ENCODE measurements at regions not wholly inside any gene's neighbourhood (a gene's known extent, or its start where the extent isn't known, plus 50 kb on each side); places are given as distances from the start of the nearest gene placed in this dataset.

DNA sequence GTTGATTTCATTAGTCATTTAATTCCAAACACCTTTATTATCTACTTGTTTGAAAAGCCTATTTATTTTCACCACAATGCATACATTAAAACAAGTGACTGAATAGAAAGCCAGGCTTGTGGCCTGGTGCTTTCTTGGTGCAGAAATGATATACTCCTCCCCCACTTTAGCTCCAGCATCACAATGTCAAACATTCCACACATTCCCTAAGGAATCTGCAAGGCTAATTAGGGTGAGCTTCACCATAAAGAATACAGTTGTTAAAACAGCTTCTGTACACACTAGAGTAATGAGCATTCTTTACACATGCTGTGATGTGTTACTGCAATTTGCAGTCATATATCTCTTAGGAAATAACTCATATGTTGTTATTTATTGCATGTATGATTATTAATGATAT, 705.7 kb downstream of the CETN3 start:
- TF ChIP-seq SUZ12 (IDR thresholded peaks at IDR 0.05; ENCODE audit: extremely low read depth, insufficient read depth, insufficient read length) (no peak), YY1 (IDR thresholded peaks at IDR 0.05; ENCODE audit: insufficient read depth, insufficient read length) (no peak), ZNF274 (IDR thresholded peaks at IDR 0.05; ENCODE audit: low read depth, low read length) (no peak)
- Histone ChIP-seq H3K9ac (ENCODE audit: insufficient read length, low read depth) (no peak overlapping the region), H3K9me3 (ENCODE audit: insufficient read depth, low read length) (no peaks in the 10 kb centered on the region), H3K4me1 (ENCODE audit: insufficient read depth, insufficient read length) (no peaks in the 10 kb centered on the region), H3K27me3 (ENCODE audit: insufficient read depth, insufficient read length) (no peaks in the 10 kb centered on the region), H3K4me3 (ENCODE audit: insufficient read length, low read depth) (no peak overlapping the region), H3K36me3 (ENCODE audit: insufficient read depth, insufficient read length, low read length) (no peaks in the 10 kb centered on the region)
- DNase-seq (ENCODE audit: low read depth, low spot score) = peak; percentile 72

DNA sequence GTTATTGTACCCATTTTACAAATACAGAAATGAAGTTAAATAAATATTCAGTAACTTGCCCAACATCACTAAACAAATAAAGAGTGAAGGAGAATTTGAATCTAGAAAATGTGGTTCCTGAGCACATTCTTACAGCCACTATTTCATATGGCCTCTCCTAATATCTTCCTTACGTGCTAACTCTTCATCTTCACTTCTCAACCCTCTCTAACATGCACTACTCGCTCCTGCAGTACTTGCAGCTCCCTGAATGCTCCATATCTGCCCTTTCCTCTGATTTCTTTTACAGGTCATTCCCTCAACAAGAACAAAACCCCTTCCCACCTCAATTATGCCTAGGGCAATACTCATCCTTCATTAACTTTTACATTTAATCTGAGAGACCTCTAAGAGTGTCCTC, 711.5 kb downstream of the CETN3 start:
- no peak for DNase-seq (ENCODE audit: low read depth, low spot score)
- no peak overlapping the region for H3K9ac ChIP-seq (ENCODE audit: insufficient read length, low read depth)
- no peaks in the 10 kb centered on the region for H3K4me1 ChIP-seq (ENCODE audit: insufficient read depth, insufficient read length)
- H3K4me3 ChIP-seq (ENCODE audit: insufficient read length, low read depth) = no peak overlapping the region
- H3K36me3 ChIP-seq (ENCODE audit: insufficient read depth, insufficient read length, low read length) = no peaks in the 10 kb centered on the region
- TF ChIP-seq SUZ12 (IDR thresholded peaks at IDR 0.05; ENCODE audit: extremely low read depth, insufficient read depth, insufficient read length) (no peak), YY1 (IDR thresholded peaks at IDR 0.05; ENCODE audit: insufficient read depth, insufficient read length) (no peak), ZNF274 (IDR thresholded peaks at IDR 0.05; ENCODE audit: low read depth, low read length) (no peak)
- no peaks in the 10 kb centered on the region for H3K9me3 ChIP-seq (ENCODE audit: insufficient read depth, low read length)
- no peaks in the 10 kb centered on the region for H3K27me3 ChIP-seq (ENCODE audit: insufficient read depth, insufficient read length)

DNA sequence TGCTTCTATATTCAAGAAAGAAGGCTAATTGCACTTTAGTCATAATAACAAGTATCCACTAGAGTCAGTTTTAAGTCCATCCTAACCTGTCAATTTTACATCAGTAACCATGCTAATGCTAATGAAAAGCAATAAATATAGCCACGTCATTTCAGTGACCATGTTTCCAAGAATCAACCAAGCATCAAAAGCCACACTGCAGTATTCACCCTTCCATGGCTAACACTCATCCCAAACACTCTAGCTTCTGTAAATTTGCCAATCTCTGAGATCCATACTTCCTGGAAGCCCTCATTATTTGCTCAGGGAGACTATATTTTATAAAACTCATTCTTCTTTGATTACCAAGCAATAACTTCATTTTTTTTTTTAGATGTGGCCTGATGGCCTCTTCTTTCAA, 712.0 kb downstream of the CETN3 start:
- Histone ChIP-seq H3K4me1 (ENCODE audit: insufficient read depth, insufficient read length) (no peaks in the 10 kb centered on the region), H3K9ac (ENCODE audit: insufficient read length, low read depth) (no peak overlapping the region), H3K4me3 (ENCODE audit: insufficient read length, low read depth) (no peak overlapping the region), H3K27me3 (ENCODE audit: insufficient read depth, insufficient read length) (no peaks in the 10 kb centered on the region), H3K9me3 (ENCODE audit: insufficient read depth, low read length) (no peaks in the 10 kb centered on the region), H3K36me3 (ENCODE audit: insufficient read depth, insufficient read length, low read length) (no peaks in the 10 kb centered on the region)
- TF ChIP-seq ZNF274 (IDR thresholded peaks at IDR 0.05; ENCODE audit: low read depth, low read length) = no peak
- no peak for TF ChIP-seq SUZ12 (IDR thresholded peaks at IDR 0.05; ENCODE audit: extremely low read depth, insufficient read depth, insufficient read length)
- TF ChIP-seq YY1 (IDR thresholded peaks at IDR 0.05; ENCODE audit: insufficient read depth, insufficient read length) = no peak
- DNase-seq (ENCODE audit: low read depth, low spot score) = no peak

DNA sequence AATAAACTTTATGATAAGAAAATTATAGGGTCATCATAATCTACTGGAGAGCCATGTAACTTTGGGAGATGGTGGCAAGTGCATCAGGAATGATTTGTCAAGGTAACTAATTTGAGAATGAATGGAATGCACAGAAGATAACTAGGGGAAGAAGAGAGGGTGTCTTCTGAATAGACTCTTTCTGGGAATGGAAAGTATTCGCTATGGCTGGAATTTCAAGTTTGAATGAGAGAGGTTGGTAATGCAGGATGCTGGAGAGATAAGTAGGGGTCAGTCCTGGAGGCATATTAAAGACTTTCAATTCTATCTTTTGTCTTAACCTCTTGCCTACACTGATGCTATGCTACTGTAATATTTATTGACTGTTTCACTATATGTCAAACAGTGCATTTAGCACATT, 714.2 kb downstream of the CETN3 start:
- Histone ChIP-seq H3K9me3 (ENCODE audit: insufficient read depth, low read length) (no peaks in the 10 kb centered on the region), H3K9ac (ENCODE audit: insufficient read length, low read depth) (no peak overlapping the region), H3K27me3 (ENCODE audit: insufficient read depth, insufficient read length) (no peaks in the 10 kb centered on the region), H3K4me3 (ENCODE audit: insufficient read length, low read depth) (no peak overlapping the region), H3K4me1 (ENCODE audit: insufficient read depth, insufficient read length) (no peaks in the 10 kb centered on the region), H3K36me3 (ENCODE audit: insufficient read depth, insufficient read length, low read length) (no peaks in the 10 kb centered on the region)
- DNase-seq (ENCODE audit: low read depth, low spot score) = no peak
- TF ChIP-seq YY1 (IDR thresholded peaks at IDR 0.05; ENCODE audit: insufficient read depth, insufficient read length) (no peak), SUZ12 (IDR thresholded peaks at IDR 0.05; ENCODE audit: extremely low read depth, insufficient read depth, insufficient read length) (no peak), ZNF274 (IDR thresholded peaks at IDR 0.05; ENCODE audit: low read depth, low read length) (no peak)

DNA sequence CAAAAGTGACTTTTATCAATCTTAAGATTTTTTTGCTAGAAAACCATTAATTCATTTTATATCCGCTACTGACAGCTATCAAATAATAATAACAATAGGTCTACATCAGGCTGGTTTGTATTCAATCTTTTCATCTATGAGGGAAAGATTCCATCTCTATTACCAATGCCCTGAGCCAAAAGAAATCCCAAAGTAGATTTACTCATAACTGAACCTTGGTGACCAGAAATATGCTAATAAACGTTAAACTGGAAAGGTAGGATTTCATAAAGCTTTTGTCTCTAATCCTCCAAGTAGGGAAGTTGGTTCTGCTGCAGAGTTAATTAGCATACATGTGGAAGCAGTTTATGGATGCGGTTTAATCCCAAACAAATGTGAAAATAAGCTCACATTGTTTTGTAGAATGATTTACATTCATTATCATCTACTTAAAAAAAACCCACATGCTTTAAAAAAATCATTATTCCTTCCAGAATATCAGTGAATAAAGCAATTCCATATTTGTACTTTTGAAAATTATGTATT, 715.5 kb downstream of the CETN3 start:
- TF ChIP-seq ZNF274 (IDR thresholded peaks at IDR 0.05; ENCODE audit: low read depth, low read length) (no peak), YY1 (IDR thresholded peaks at IDR 0.05; ENCODE audit: insufficient read depth, insufficient read length) (no peak), SUZ12 (IDR thresholded peaks at IDR 0.05; ENCODE audit: extremely low read depth, insufficient read depth, insufficient read length) (no peak)
- H3K27me3 ChIP-seq (ENCODE audit: insufficient read depth, insufficient read length) = no peaks in the 10 kb centered on the region

DNA sequence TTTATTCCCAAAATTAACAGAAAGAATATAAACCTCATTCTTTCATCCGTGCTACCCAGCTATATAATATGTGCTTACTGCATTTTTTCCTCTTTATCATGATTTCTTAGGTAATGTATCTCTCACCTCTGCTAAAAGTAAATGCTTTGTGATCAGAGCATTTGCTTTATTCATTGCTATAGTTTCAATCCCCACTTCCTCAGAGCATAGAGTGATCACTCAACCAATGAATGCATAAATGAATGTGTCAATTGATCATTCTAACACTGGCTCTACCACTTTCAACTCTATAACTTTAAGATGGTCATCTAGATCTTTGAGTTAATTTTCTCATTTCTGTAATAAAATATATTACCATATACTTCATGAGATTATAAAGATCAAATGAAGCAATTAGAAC, 719.2 kb downstream of the CETN3 start:
- Histone ChIP-seq H3K36me3 (ENCODE audit: insufficient read depth, insufficient read length, low read length) (no peaks in the 10 kb centered on the region), H3K4me1 (ENCODE audit: insufficient read depth, insufficient read length) (no peaks in the 10 kb centered on the region), H3K9ac (ENCODE audit: insufficient read length, low read depth) (no peak overlapping the region), H3K4me3 (ENCODE audit: insufficient read length, low read depth) (no peak overlapping the region), H3K27me3 (ENCODE audit: insufficient read depth, insufficient read length) (no peaks in the 10 kb centered on the region), H3K9me3 (ENCODE audit: insufficient read depth, low read length) (no peaks in the 10 kb centered on the region)
- no peak for TF ChIP-seq ZNF274 (IDR thresholded peaks at IDR 0.05; ENCODE audit: low read depth, low read length)
- no peak for TF ChIP-seq SUZ12 (IDR thresholded peaks at IDR 0.05; ENCODE audit: extremely low read depth, insufficient read depth, insufficient read length)
- DNase-seq (ENCODE audit: low read depth, low spot score) = no peak

More for the DNA sequence above, 715.5 kb downstream of the CETN3 start:
- DNase-seq (ENCODE audit: low read depth, low spot score) = no peak
- H3K4me3 ChIP-seq (ENCODE audit: insufficient read length, low read depth) = no peak overlapping the region
- no peaks in the 10 kb centered on the region for H3K4me1 ChIP-seq (ENCODE audit: insufficient read depth, insufficient read length)
- no peaks in the 10 kb centered on the region for H3K9me3 ChIP-seq (ENCODE audit: insufficient read depth, low read length)
- H3K9ac ChIP-seq (ENCODE audit: insufficient read length, low read depth) = no peak overlapping the region
- no peaks in the 10 kb centered on the region for H3K36me3 ChIP-seq (ENCODE audit: insufficient read depth, insufficient read length, low read length)

DNA sequence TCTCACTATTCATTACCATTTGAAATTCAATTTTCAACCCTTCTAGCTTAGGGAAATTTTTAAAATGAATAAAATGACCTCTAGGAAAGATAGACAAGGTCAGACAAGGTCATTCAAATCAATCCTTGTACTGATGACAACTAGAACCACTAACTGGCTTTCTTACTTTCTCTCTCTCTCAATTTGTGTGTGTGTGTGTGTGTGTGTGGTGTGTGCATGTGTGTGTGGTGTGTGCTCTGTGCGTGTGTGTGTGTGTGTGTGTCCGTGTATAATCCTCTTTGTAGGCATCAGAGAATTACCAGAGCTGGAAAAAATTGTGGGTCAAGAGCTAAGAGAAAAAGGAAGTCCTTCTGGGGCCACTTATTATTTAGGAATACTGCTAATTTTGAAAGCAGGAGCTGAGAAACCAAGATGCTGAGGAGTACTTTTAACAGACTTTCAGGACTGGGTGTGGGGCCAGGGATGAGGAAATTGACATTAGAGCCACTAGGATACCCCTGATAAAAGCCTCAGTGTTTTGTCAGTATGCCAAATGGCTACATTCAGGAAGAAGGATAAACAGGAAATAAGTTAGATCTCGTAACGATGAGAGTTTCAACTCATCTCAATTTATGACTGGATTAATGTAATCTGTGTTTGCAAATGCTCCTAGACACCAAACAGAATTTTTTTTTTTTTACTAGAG, 723.3 kb downstream of the CETN3 start:
- no peak for DNase-seq (ENCODE audit: low read depth, low spot score)
- Histone ChIP-seq H3K9ac (ENCODE audit: insufficient read length, low read depth) (no peak overlapping the region), H3K4me3 (ENCODE audit: insufficient read length, low read depth) (no peak overlapping the region), H3K36me3 (ENCODE audit: insufficient read depth, insufficient read length, low read length) (no peaks in the 10 kb centered on the region), H3K4me1 (ENCODE audit: insufficient read depth, insufficient read length) (no peaks in the 10 kb centered on the region), H3K9me3 (ENCODE audit: insufficient read depth, low read length) (no peaks in the 10 kb centered on the region), H3K27me3 (ENCODE audit: insufficient read depth, insufficient read length) (no peaks in the 10 kb centered on the region)
- no peak for TF ChIP-seq ZNF274 (IDR thresholded peaks at IDR 0.05; ENCODE audit: low read depth, low read length)
- TF ChIP-seq SUZ12 (IDR thresholded peaks at IDR 0.05; ENCODE audit: extremely low read depth, insufficient read depth, insufficient read length) = no peak
- TF ChIP-seq YY1 (IDR thresholded peaks at IDR 0.05; ENCODE audit: insufficient read depth, insufficient read length) = no peak

Data from NT2/D1 (cell line).